Neural cell (in vitro differentiated cells): ENCODE measurements at regions not wholly inside any gene's neighbourhood (a gene's known extent, or its start where the extent isn't known, plus 50 kb on each side); places are given as distances from the start of the nearest gene placed in this dataset.

ENCODE experiments used
- H2AFZ ChIP-seq: fragments of 200-600, 300-800 bp; sonication (generic), shearing (Covaris generic); 2 replicates; pipeline ENCODE4 v1.6.0; 2014; ENCODE audit warnings: low read depth, mild to moderate bottlenecking, antibody characterized with exemption, low read length, moderate library complexity
- H3F3A ChIP-seq: fragments of 200-600 bp; shearing (Covaris generic); 2 replicates; pipeline ENCODE4 v1.6.1; 2016; ENCODE audit warnings: mild to moderate bottlenecking, moderate library complexity, mixed read lengths, antibody characterized with exemption, low read length; ENCODE audit not compliant: insufficient read depth, poor library complexity, severe bottlenecking
- H3K27ac ChIP-seq: fragments of 200-600, 300-800 bp; sonication (generic), shearing (Covaris generic); 2 replicates; pipeline ENCODE4 v1.5.1; 2014; ENCODE audit warnings: mild to moderate bottlenecking, low read length, moderate library complexity
- H3K27me3 ChIP-seq: fragments of 300-800, 200-600 bp; sonication (generic), shearing (Covaris generic); 2 replicates; pipeline ENCODE4 v1.6.0; 2014; ENCODE audit warnings: mild to moderate bottlenecking, low read depth, low read length, moderate library complexity; ENCODE audit not compliant: insufficient read depth
- H3K36me3 ChIP-seq: fragments of 300-800, 200-600 bp; sonication (generic), shearing (Covaris generic); 2 replicates; pipeline ENCODE4 v1.5.1; 2014; ENCODE audit warnings: mild to moderate bottlenecking, antibody characterized with exemption, low read length, moderate library complexity; ENCODE audit not compliant: insufficient read depth
- H3K4me2 ChIP-seq: fragments of 300-800, 200-600 bp; sonication (generic), shearing (Covaris generic); 2 replicates; pipeline ENCODE4 v1.6.0; 2014; ENCODE audit warnings: mild to moderate bottlenecking, low read length
- H3K4me3 ChIP-seq: fragments of 300-800, 200-600 bp; sonication (generic), shearing (Covaris generic); 2 replicates; pipeline ENCODE4 v1.5.1; 2014; ENCODE audit warnings: mild to moderate bottlenecking, low read length, moderate library complexity
- H3K79me2 ChIP-seq: fragments of 200-600 bp; shearing (Covaris generic); replicated peaks from 2 replicates; pipeline ENCODE4 v1.6.0; 2014; ENCODE audit warnings: mild to moderate bottlenecking, low read length, moderate library complexity; ENCODE audit not compliant: insufficient read depth
- H3K9ac ChIP-seq: fragments of 300-800, 200-600 bp; sonication (generic), shearing (Covaris generic); 2 replicates; pipeline ENCODE4 v1.6.1; 2016; ENCODE audit warnings: mild to moderate bottlenecking, low read length, mixed read lengths
- H3K9me2 ChIP-seq: fragments of 200-600 bp; shearing (Covaris generic); 2 replicates; pipeline ENCODE4 v1.6.1; 2016; ENCODE audit warnings: mild to moderate bottlenecking, low read length, mixed read lengths; ENCODE audit not compliant: insufficient read depth
- H3K9me3 ChIP-seq: fragments of 200-600, 300-800 bp; sonication (generic), shearing (Covaris generic); 2 replicates; pipeline ENCODE4 v1.6.1; 2016; ENCODE audit warnings: mild to moderate bottlenecking, mixed run types, low read length, moderate library complexity, mixed read lengths
- H4K20me1 ChIP-seq: fragments of 200-600 bp; shearing (Covaris generic); 2 replicates; pipeline ENCODE4 v1.6.1; 2016; ENCODE audit warnings: mild to moderate bottlenecking, mixed run types; ENCODE audit not compliant: insufficient read depth
- CTCF ChIP-seq: fragments of 450-650 bp; IDR thresholded peaks from 2 replicates; pipeline ENCODE4 v1.5.1; 2014; ENCODE audit warnings: antibody characterized with exemption, mild to moderate bottlenecking, moderate library complexity; ENCODE audit not compliant: poor library complexity, severe bottlenecking
- EP300 ChIP-seq: fragments of 450-650 bp; conservative IDR thresholded peaks from 2 replicates; pipeline ENCODE4 v1.6.1; 2014; ENCODE audit warnings: antibody characterized with exemption, mild to moderate bottlenecking, moderate library complexity; ENCODE audit not compliant: poor library complexity, severe bottlenecking
- EZH2 ChIP-seq: fragments of 200-600, 300-800 bp; shearing (Covaris generic), sonication (generic); IDR thresholded peaks from 2 replicates; pipeline ENCODE4 v1.6.1; 2014; ENCODE audit warnings: antibody characterized with exemption, low read length, borderline replicate concordance, mild to moderate bottlenecking; ENCODE audit not compliant: insufficient read depth, poor library complexity, severe bottlenecking
- MXI1 ChIP-seq: fragments of 450-650 bp; conservative IDR thresholded peaks from 2 replicates; pipeline ENCODE4 v1.6.1; 2014; ENCODE audit warnings: antibody characterized with exemption, mild to moderate bottlenecking; ENCODE audit not compliant: poor library complexity, severe bottlenecking
- POLR2AphosphoS5 ChIP-seq: IDR thresholded peaks from 2 replicates; pipeline ENCODE4 v1.6.1; 2012
- RAD21 ChIP-seq: fragments of 450-650 bp; conservative IDR thresholded peaks from 2 replicates; pipeline ENCODE4 v1.6.1; 2014; ENCODE audit warnings: antibody characterized with exemption, mild to moderate bottlenecking, moderate library complexity
- REST ChIP-seq: IDR thresholded peaks from 2 replicates; pipeline ENCODE4 v1.6.1; 2012; ENCODE audit warnings: borderline replicate concordance
- SMC3 ChIP-seq: fragments of 450-650 bp; conservative IDR thresholded peaks from 2 replicates; pipeline ENCODE4 v1.6.1; 2014; ENCODE audit warnings: antibody characterized with exemption, mild to moderate bottlenecking, moderate library complexity; ENCODE audit not compliant: poor library complexity
- TAF1 ChIP-seq: IDR thresholded peaks from 2 replicates; pipeline ENCODE4 v1.6.1; 2012; ENCODE audit warnings: low read depth

- Histone ChIP-seq H4K20me1 (no peaks in the 10 kb centered on the region), H3K27me3 (no peaks in the 10 kb centered on the region), H3K9ac (no peak overlapping the region), H3K9me3 (no peaks in the 10 kb centered on the region), H3K4me3 (no peak overlapping the region), H3F3A (no peaks in the 10 kb centered on the region), H3K4me2 (no peak overlapping the region), H3K79me2 (no peaks in the 10 kb centered on the region), H3K36me3 (no peaks in the 10 kb centered on the region), H3K9me2 (no peaks in the 10 kb centered on the region), H2AFZ (no peak overlapping the region), H3K27ac (no peak overlapping the region)
- no peak for TF ChIP-seq MXI1
- no peak for TF ChIP-seq EP300
- no peak for TF ChIP-seq POLR2AphosphoS5
- no peak for TF ChIP-seq RAD21
- no peak for TF ChIP-seq SMC3
- no peak for TF ChIP-seq TAF1
- TF ChIP-seq REST = no peak
- no peak for TF ChIP-seq CTCF
- TF ChIP-seq EZH2 = no peak
Measured at GRCh38 chr21:38878379-38879179, 72.8 kb downstream of the ETS2 start.

- Histone ChIP-seq H3K9me3 (no peaks in the 10 kb centered on the region), H3F3A (no peaks in the 10 kb centered on the region)
Measured at GRCh38 chr21:38875694-38876492, 70.2 kb downstream of the ETS2 start.

More at GRCh38 chr21:38875694-38876492, 70.2 kb downstream of the ETS2 start:
- no peaks in the 10 kb centered on the region for H3K79me2 ChIP-seq
- H3K27ac ChIP-seq = no peak overlapping the region
- no peaks in the 10 kb centered on the region for H3K9me2 ChIP-seq
- H4K20me1 ChIP-seq = no peaks in the 10 kb centered on the region
- TF ChIP-seq EZH2 (no peak), REST (no peak), TAF1 (no peak), MXI1 (no peak)
- H3K9ac ChIP-seq = no peak overlapping the region
- H3K4me2 ChIP-seq = no peak overlapping the region
- H2AFZ ChIP-seq = no peak overlapping the region
- H3K4me3 ChIP-seq = no peak overlapping the region
- no peaks in the 10 kb centered on the region for H3K27me3 ChIP-seq
- no peaks in the 10 kb centered on the region for H3K36me3 ChIP-seq
